Coronary artery (tissue), 2 donors: ENCODE measurements at regions not wholly inside any gene's neighbourhood (a gene's known extent, or its start where the extent isn't known, plus 50 kb on each side); places are given as distances from the start of the nearest gene placed in this dataset.

Source experiments
- DNase-seq: peaks from one replicate; pipeline ENCODE4 v3.0.0-alpha.2; 2017; ENCODE audit warnings: low spot score
- H3K27ac ChIP-seq, 2 donors: fragments of 200-600 bp; sonication (generic); one replicate each; pipeline ENCODE4 v1.5.1; 2016 to 2019
- H3K4me3 ChIP-seq: fragments of 200-600 bp; sonication (generic); 2 replicates; pipeline ENCODE4 v1.5.1; 2016; ENCODE audit warnings: mild to moderate bottlenecking, moderate library complexity
- TF ChIP-seq, protein P1 (sequence below): fragments of 200-600 bp; sonication (generic); IDR thresholded peaks from one replicate; pipeline ENCODE4 v1.5.1; 2019; ENCODE audit warnings: antibody characterized with exemption

DNA sequence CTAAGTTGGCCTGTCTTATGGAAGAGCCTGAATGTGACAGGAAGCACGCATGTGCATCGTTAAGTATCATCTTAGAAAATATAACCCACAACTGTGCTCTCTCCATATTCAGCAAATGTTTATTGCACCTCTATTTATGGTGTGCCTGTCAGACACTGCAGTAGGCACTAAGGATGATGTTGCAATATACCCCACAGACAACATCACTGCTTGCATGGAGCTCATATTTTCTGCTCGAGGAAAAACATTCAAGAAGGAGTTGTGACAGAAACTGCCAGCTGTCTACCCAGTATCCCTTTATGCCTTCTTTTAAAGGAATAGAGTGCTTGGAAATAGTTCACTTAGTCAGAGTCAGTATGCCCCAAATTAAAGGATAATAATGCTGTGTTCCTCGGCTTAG is 132.3 kb upstream of the RBFOX1 start:
- TF ChIP-seq, protein P1, sequence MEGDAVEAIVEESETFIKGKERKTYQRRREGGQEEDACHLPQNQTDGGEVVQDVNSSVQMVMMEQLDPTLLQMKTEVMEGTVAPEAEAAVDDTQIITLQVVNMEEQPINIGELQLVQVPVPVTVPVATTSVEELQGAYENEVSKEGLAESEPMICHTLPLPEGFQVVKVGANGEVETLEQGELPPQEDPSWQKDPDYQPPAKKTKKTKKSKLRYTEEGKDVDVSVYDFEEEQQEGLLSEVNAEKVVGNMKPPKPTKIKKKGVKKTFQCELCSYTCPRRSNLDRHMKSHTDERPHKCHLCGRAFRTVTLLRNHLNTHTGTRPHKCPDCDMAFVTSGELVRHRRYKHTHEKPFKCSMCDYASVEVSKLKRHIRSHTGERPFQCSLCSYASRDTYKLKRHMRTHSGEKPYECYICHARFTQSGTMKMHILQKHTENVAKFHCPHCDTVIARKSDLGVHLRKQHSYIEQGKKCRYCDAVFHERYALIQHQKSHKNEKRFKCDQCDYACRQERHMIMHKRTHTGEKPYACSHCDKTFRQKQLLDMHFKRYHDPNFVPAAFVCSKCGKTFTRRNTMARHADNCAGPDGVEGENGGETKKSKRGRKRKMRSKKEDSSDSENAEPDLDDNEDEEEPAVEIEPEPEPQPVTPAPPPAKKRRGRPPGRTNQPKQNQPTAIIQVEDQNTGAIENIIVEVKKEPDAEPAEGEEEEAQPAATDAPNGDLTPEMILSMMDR: no peak
- DNase-seq: no peak
- no peak overlapping the region for H3K27ac ChIP-seq
- no peak overlapping the region for H3K4me3 ChIP-seq

DNA sequence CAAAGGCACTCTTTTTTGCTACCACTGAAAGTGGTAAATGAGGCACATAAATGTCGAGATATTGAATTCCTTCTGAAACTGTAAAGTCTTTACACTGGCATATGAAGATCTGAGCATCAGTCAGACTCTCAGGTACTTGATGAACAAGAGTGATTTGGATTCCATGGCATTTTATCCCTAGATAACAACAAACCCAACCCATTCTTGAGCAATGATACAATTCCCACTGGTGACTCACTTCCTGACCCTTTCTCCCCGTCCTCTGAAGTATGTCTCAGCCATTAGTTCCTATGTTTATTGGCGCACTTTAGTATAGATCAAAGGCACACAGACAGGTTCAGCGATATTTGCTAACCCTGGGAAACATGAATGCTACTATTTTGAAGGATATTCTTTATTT is 147.0 kb upstream of the RBFOX1 start:
- TF ChIP-seq, protein P1: no peak
- H3K4me3 ChIP-seq: no peak overlapping the region
- no peak overlapping the region for H3K27ac ChIP-seq
- no peak for DNase-seq

DNA sequence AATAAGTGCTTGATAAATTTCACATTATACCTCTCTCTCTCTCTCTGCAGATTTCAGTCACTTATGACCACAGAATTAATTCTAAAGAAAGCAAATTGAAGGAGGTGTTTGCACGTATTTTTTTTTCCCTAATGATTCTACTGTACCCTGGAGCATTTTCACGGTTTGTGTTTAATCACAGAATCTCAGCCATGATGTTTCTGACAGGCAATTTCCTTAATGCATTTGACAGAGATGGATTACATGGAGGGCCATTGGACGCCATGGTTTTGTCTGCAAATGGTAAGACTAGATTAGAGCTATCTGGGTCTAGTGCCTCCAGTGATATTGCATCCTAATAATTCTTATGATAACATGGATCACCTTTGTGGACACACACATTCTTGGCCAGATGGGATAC is 147.5 kb upstream of the RBFOX1 start:
- Histone ChIP-seq H3K4me3 (no peak overlapping the region), H3K27ac (no peak overlapping the region)
- no peak for DNase-seq
- TF ChIP-seq, protein P1: no peak

DNA sequence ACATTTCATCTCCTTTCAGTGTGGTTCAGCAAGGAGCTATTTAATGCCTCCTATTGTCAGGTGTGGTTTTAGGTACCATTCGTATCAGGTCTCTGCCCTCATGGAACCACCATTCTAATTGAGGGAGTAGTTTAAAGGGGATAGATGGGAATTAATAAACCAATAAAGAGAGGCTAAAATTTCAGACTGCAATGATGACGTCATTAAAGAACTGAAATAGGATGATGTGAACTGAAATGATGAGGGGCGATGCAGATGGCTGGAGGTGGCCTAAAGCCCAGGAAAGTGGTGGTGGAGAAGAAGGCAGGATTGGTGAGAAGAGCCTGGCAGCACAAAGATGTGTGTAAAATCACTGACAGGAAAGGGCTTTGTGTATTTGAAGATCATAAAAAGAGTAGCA is 148.9 kb upstream of the RBFOX1 start:
- TF ChIP-seq, protein P1: no peak
- Histone ChIP-seq H3K27ac (no peak overlapping the region), H3K4me3 (no peak overlapping the region)
- DNase-seq: no peak

DNA sequence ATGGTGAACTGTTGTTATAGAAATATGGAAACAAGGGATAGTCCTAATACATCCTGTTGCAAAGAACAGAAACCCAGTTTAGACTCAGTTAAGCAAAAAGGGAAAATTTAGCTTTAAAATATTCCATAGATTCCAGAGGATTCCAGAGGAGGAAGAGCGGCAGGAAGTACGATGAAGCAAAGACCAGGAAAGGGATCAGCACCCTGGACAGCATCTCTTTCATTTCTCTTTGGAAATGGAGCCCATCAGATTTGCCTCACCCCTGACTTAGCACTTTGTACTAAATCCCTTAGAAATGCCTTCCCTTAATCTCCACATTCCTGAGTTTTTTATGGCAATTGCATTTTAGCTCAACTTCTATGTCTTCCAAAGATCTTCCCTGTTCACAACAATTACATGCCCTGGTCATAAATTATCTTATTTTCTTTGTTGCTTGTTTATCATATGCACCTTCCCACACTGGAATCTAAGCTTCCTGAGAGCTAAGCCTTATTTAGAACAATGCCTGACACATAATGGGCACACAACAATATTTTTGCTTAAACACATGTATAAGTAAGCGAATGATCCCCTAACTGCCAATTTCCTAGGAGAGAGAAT is 150.0 kb upstream of the RBFOX1 start:
- TF ChIP-seq, protein P1: no peak
- no peak for DNase-seq
- no peak overlapping the region for H3K4me3 ChIP-seq
- no peak overlapping the region for H3K27ac ChIP-seq

DNA sequence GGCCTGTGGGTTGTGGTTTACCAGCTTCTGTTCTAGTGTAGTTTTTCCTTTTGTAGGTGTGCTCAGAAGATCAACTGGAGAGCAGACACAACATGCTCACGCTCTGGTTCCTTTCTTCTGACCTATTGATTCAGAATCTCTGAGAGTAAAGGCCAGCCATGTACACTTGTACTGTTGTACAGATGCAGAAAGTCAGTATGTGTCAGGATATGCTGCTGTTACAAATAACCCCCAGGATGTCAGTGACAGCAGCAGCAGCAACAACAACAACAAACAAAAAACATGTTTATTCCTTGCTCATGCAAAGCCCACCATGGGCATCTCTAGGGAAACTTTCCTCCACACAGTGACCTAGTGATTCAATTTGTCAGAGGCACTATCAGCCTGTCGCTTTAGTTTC is 154.8 kb upstream of the RBFOX1 start:
- DNase-seq: no peak
- TF ChIP-seq, protein P1: no peak

DNA sequence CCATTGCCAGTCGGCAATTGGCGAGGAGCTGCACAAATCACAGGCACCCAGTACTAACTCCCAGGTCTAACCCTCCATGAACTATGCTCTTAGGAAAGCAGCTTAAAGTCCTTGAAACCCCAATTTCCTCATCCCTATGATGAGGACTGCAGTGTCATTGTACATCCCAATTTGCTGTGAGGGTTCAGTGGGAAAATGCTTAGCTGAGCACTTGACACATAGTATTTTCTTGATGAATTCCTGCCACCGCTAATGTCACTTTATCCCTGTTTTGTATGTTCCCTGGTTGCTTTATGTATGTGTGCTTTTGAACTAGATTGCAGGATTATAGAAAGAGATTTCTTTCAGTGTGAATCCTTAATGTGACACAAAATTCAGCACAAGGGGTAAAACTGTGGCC is 161.5 kb upstream of the RBFOX1 start:
- TF ChIP-seq, protein P1: no peak
- Histone ChIP-seq H3K27ac (no peak overlapping the region), H3K4me3 (no peak overlapping the region)
- DNase-seq: no peak

More for the DNA sequence above, 154.8 kb upstream of the RBFOX1 start:
- no peak overlapping the region for H3K4me3 ChIP-seq
- H3K27ac ChIP-seq: no peak overlapping the region
